NT2/D1 (cell line): ENCODE measurements at regions not wholly inside any gene's neighbourhood (a gene's known extent, or its start where the extent isn't known, plus 50 kb on each side); places are given as distances from the start of the nearest gene placed in this dataset.
"Not testable (repeated sequence)": the region's sequence is repeated elsewhere in the genome, so short reads cannot be mapped to it uniquely, and the experiment has no call there.

ENCODE experiments used
- DNase-seq: peaks from one replicate; pipeline ENCODE4 v3.0.0-alpha.2; 2011; ENCODE audit warnings: low read depth, low spot score
- H3K27me3 ChIP-seq: 2 replicates; pipeline ENCODE4 v1.6.0; 2011; ENCODE audit warnings: mild to moderate bottlenecking; ENCODE audit not compliant: insufficient read length, insufficient read depth
- H3K36me3 ChIP-seq: 2 replicates; pipeline ENCODE4 v1.6.1; 2011; ENCODE audit warnings: mild to moderate bottlenecking, low read length, mixed read lengths; ENCODE audit not compliant: insufficient read depth, insufficient read length
- H3K4me1 ChIP-seq: 2 replicates; pipeline ENCODE4 v1.5.1; 2011; ENCODE audit not compliant: insufficient read depth, insufficient read length
- H3K4me3 ChIP-seq: 2 replicates; pipeline ENCODE4 v1.5.1; 2011; ENCODE audit warnings: low read depth; ENCODE audit not compliant: insufficient read length
- H3K9ac ChIP-seq: 2 replicates; pipeline ENCODE4 v1.6.0; 2011; ENCODE audit warnings: low read depth; ENCODE audit not compliant: insufficient read length
- H3K9me3 ChIP-seq: 2 replicates; pipeline ENCODE4 v1.5.1; 2011; ENCODE audit warnings: mild to moderate bottlenecking, low read length; ENCODE audit not compliant: insufficient read depth
- SUZ12 ChIP-seq: IDR thresholded peaks from 2 replicates; pipeline ENCODE4 v1.6.1; 2011; ENCODE audit not compliant: insufficient read length, insufficient read depth; ENCODE audit errors: extremely low read depth
- YY1 ChIP-seq: IDR thresholded peaks from 2 replicates; pipeline ENCODE4 v1.6.1; 2011; ENCODE audit not compliant: insufficient read length, insufficient read depth
- ZNF274 ChIP-seq: IDR thresholded peaks from 2 replicates; pipeline ENCODE4 v1.6.1; 2011; ENCODE audit warnings: mild to moderate bottlenecking, low read depth, low read length

DNA sequence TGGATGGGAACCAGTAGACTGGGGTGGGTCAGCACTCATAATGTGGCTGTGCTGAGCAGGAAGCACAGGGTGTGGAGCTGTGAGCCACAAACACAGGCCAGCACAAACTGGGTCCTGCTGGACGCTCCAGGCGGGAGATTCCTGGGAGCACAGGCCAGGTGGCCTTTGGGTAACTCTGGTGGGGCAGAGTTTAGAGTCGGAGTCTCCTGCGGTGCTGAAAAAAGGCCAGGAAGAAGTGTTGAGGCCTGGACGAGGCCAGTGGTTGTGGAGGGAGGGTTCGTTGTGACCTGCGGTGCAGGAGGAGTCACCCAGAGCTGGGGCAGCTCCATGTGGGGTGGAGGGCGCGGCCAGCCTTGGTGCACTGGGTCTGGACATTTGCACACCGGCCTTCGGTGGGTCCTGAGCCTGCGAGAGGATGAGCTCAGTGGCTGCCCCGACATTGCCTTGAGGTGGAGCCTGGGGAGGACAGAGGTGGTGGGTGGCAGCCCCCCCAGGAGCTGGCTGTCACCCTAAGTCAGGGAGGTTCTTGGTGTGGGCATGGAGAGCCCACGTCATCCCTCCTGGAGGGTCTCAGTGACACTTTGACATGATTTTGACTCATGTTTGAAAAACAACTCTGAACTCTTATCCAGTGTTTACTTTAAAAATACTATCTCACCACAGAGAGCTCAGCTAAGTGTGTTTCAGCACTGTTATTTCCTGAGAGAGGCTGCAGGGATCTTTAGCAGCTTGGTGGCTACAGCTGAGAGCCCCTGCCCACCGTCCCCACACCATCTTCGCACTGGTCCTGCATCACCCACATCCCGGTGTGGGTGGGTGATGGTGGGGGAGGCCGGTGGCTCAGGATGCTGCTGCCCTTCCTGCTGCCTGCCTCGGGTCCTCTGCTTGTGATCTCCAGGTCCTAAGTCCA lies 98.7 kb downstream of the NPIPB11 start:
- Histone ChIP-seq H3K9me3 (no peaks in the 10 kb centered on the region), H3K27me3 (no peaks in the 10 kb centered on the region), H3K4me1 (no peaks in the 10 kb centered on the region), H3K36me3 (no peaks in the 10 kb centered on the region), H3K4me3 (no peak overlapping the region), H3K9ac (no peak overlapping the region)
- TF ChIP-seq ZNF274 (no peak), YY1 (no peak), SUZ12 (no peak)
- DNase-seq, result no peak

DNA sequence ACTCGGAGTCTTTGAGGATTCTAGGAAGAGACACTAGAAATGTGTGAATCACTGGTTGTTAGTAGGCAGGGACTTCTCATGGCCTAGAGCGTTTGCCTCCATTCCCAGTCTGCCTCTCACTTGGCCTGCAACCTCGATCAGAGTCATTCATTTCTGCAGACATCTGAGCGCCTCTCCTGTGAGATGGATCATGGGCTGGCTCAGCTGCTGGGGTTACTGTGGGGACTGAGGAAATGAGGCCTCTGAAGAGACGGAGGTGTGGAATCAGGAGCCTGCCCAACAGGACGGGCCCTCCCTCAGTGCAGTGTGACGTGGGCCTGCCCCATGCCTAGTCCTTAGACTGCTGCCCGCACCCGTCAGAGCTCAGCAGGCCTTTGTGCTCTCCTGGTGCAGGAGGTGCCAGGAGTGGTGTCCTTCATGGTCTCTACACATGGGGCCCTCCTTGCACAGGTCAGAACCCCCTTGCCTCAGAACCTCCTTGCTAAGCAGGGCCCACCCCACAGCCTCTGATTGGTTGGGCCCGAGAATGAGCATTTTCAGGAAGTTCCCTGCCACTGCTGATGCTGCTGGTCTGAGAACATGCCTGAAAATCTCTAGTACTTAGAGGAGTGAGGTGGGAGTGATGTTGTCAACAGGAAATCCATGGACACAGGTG lies 99.4 kb downstream of the NPIPB11 start:
- H3K9me3 ChIP-seq, result no peaks in the 10 kb centered on the region
- DNase-seq, result no peak
- H3K4me1 ChIP-seq, result no peaks in the 10 kb centered on the region
- H3K27me3 ChIP-seq, result no peaks in the 10 kb centered on the region
- H3K36me3 ChIP-seq, result no peaks in the 10 kb centered on the region
- H3K4me3 ChIP-seq, result no peak overlapping the region
- no peak overlapping the region for H3K9ac ChIP-seq
- TF ChIP-seq YY1 (no peak), ZNF274 (no peak), SUZ12 (no peak)

DNA sequence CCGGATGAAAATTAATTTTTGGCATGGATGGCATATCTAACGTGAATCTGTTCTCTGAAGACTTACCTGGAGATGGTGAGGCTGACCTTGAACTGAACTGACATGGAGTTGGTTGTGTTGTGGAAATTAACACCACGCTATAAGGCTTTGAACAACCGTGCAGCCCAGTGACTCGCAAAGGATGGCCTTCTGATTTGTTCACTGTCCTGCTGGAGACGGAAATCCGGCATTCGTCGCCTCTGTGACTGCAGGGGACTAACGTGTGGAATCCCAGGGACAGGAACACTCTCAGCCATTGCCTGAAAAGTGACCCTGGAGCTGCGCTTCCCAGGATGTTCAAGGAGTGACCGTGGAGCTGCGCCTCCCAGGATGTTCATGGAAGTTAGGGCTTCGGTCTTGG lies 100.3 kb downstream of the NPIPB11 start:
- Histone ChIP-seq H3K4me3 (no peak overlapping the region), H3K4me1 (no peaks in the 10 kb centered on the region), H3K9me3 (no peaks in the 10 kb centered on the region), H3K36me3 (no peaks in the 10 kb centered on the region), H3K27me3 (no peaks in the 10 kb centered on the region), H3K9ac (no peak overlapping the region)
- no peak for TF ChIP-seq YY1
- no peak for TF ChIP-seq ZNF274
- no peak for TF ChIP-seq SUZ12
- DNase-seq, result no peak

DNA sequence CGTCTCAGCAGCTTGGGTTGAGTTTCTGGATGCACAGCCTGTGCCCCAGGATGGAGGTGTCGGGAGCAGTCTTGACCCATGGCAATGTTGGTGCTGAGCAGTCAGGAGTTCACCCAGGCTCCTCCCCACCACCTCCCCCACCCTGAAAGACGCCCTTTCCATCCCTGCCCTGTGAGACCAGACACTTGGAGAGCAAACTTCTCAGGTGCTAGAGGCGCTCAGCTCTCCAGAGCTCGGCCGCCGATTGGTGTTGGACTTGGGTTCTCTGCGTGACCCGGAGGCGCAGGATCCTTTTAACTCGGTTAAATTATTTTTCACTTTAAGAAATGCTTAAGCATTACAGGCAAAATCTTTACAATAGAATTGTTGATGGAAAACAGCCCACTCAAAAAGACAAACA lies 101.5 kb downstream of the NPIPB11 start:
- H3K27me3 ChIP-seq, H3K9me3 ChIP-seq, H3K4me1 ChIP-seq, H3K36me3 ChIP-seq, H3K4me3 ChIP-seq, DNase-seq, H3K9ac ChIP-seq: not testable (repeated sequence)

DNA sequence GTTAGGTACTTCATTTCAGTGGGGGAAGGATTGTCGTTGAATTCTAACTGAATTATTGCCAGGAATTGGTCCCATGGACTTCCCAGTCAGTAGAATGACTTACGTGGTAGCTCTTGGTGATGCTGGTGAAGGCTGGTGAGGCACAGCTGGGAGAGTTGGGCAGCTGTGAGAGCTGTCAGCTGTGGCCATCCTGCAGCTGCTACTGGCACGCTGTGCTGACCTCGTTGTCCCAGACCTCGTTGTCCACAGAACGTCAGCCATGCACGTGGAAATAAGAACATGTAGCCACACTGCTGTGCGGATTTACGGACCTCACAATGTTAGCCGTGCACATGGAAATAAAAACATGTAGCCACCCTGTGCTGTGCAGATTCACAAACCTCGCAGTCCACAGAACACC lies 102.3 kb downstream of the NPIPB11 start:
- no peaks in the 10 kb centered on the region for H3K27me3 ChIP-seq
- TF ChIP-seq SUZ12, result no peak
- no peak for TF ChIP-seq YY1
- TF ChIP-seq ZNF274, result no peak
- no peak overlapping the region for H3K4me3 ChIP-seq
- no peaks in the 10 kb centered on the region for H3K9me3 ChIP-seq
- H3K36me3 ChIP-seq, result no peaks in the 10 kb centered on the region
- H3K4me1 ChIP-seq, result no peaks in the 10 kb centered on the region
- no peak for DNase-seq
- H3K9ac ChIP-seq, result no peak overlapping the region

DNA sequence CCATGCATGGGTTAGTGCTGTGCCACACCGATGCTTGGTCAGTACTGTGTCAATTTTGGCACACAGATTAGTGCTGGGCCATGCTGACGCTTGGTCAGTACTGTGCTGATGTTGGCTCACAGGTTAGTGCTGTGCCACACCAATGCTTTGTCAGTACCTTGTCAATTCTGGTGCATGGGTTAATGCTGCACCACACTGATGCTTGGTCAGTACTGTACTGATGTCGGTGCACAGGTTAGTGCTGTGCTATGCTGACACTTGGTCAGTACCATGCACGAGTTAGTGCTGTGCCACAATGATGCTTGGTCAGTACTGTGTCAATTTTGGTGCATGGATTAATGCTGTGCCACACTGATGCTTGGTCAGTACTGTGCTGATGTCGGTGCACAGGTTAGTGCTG lies 103.0 kb downstream of the NPIPB11 start:
- Histone ChIP-seq H3K4me1 (no peaks in the 10 kb centered on the region), H3K9ac (no peak overlapping the region), H3K27me3 (no peaks in the 10 kb centered on the region), H3K9me3 (no peaks in the 10 kb centered on the region), H3K36me3 (no peaks in the 10 kb centered on the region), H3K4me3 (no peak overlapping the region)
- no peak for DNase-seq
- no peak for TF ChIP-seq SUZ12
- no peak for TF ChIP-seq ZNF274

DNA sequence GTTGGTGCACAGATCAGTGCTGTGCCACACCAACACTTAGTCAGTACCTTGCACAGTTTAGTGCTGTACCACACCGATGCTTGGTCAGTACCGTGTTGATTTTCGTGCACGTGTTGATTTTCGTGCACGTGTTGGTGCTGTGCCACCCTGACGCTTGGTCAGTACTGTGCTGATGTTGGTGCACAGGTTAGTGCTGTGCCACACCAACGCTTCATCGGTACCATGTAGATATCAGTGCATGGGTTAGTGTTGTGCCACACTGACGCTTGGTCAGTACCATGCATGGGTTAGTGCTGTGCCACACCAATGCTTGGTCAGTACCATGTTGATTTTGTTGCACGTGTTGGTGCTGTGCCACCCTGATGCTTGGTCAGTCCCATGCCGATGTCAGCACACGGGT lies 103.5 kb downstream of the NPIPB11 start:
- no peaks in the 10 kb centered on the region for H3K36me3 ChIP-seq
- TF ChIP-seq YY1 (no peak), SUZ12 (no peak), ZNF274 (no peak)
- no peak for DNase-seq
- no peaks in the 10 kb centered on the region for H3K27me3 ChIP-seq
- H3K4me1 ChIP-seq, result no peaks in the 10 kb centered on the region
- no peak overlapping the region for H3K9ac ChIP-seq
- H3K4me3 ChIP-seq, result no peak overlapping the region
- H3K9me3 ChIP-seq, result no peaks in the 10 kb centered on the region

DNA sequence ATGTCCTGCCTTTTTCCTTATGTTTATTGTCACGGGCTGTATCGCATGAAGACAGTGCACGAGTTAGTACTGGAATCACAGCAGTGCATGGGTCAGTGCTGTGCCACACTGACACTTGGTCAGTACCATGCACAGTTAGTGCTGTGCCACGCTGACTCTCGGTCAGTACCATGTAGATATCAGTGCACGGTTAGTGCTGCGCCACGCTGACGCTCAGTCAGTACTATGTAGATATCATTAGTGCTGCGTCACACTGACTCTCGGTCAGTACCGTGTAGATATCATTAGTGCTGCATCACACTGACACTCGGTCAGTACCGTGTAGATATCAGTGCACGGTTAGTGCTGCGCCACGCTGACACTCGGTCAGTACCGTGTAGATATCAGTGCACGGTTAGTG lies 104.1 kb downstream of the NPIPB11 start:
- H3K9me3 ChIP-seq, H3K36me3 ChIP-seq, H3K27me3 ChIP-seq, H3K4me1 ChIP-seq, DNase-seq, H3K9ac ChIP-seq, H3K4me3 ChIP-seq: not testable (repeated sequence)

DNA sequence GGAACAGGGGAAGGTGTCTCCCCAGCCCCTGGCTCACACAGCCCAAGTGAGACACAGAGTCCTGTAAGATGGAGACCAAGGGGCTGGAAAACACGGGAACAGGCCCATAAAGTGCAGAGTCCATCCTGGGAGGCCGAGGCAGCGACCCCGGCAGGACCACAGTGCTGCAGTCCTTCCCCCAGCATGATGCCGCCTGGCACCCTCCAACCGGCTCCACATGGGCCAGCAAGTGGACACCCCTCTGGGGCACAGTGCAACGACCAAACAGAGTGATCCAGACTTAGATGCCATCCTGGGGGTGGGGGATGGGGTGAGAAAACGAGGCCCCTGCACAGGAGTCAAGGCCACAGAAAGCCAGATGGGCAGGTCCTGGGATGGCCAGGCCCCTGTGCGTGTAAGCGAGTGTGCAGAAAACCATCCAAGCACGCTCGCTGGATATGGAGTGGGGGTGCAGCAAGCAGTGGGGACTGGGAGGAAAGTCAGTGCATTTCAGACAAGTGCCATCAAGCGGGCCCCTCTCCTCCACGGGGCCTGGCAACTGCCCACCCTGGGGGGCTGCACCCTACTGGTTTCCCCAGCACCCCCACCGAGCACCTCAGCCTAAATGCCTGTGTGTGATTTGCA lies 104.7 kb downstream of the NPIPB11 start:
- not testable (repeated sequence) for H3K36me3 ChIP-seq, H3K9ac ChIP-seq, H3K27me3 ChIP-seq, H3K9me3 ChIP-seq, H3K4me3 ChIP-seq, H3K4me1 ChIP-seq, DNase-seq
